H1 (cell line): ENCODE measurements at regions not wholly inside any gene's neighbourhood (a gene's known extent, or its start where the extent isn't known, plus 50 kb on each side); places are given as distances from the start of the nearest gene placed in this dataset.
A peak's percentile ranks its signal among the peaks of the same experiment; 100 is the strongest.

Experiments used
- CTCF ChIA-PET: fragments of 300-600 bp; sonication (Branson Sonifier 250); formaldehyde crosslinking; loops from one replicate; lab custom pipeline; 2021; ENCODE audit not compliant: partially characterized antibody; lab: Charles Lee
- POLR2A ChIA-PET: fragments of 300-600 bp; sonication (Branson Sonifier 250); formaldehyde crosslinking; loops from one replicate; lab custom pipeline; 2021; ENCODE audit warnings: inconsistent platforms; ENCODE audit not compliant: partially characterized antibody; lab: Charles Lee
- DNase-seq, 2 experiments: peaks; one replicate each; pipeline versions ENCODE4 v3.0.0 to v3.0.0-alpha.2; 2010 to 2022; ENCODE audit warnings: low spot score in 2 of 2, low read depth in 1 of 2, mixed read lengths in 1 of 2
- FAIRE-seq: peaks from 2 replicates; lab custom pipeline; 2011; peaks lifted over from hg19 to GRCh38; lab: Jason Lieb, UNC
- H2AFZ ChIP-seq: 2 replicates; pipeline ENCODE4 v1.8.1; 2012; ENCODE audit warnings: low read length, inconsistent platforms
- H2AK5ac ChIP-seq: 2 replicates; pipeline ENCODE4 v1.6.1; 2013; ENCODE audit warnings: low read depth, low read length
- H2BK120ac ChIP-seq: replicated peaks from 2 replicates; pipeline ENCODE3; 2013; ENCODE audit warnings: low read depth, low read length, inconsistent platforms
- H2BK12ac ChIP-seq: 2 replicates; pipeline ENCODE4 v1.6.1; 2013; ENCODE audit warnings: low read depth, low read length
- H2BK15ac ChIP-seq: 2 replicates; pipeline ENCODE4 v1.6.1; 2013; ENCODE audit warnings: low read length
- H2BK20ac ChIP-seq: 2 replicates; pipeline ENCODE4 v1.6.1; 2013; ENCODE audit warnings: low read length
- H2BK5ac ChIP-seq: 2 replicates; pipeline ENCODE4 v1.6.1; 2013; ENCODE audit warnings: low read depth, low read length
- H3K14ac ChIP-seq: 2 replicates; pipeline ENCODE4 v1.6.1; 2013; ENCODE audit warnings: inconsistent platforms; ENCODE audit not compliant: insufficient read length
- H3K18ac ChIP-seq: 2 replicates; pipeline ENCODE4 v1.6.1; 2013; ENCODE audit warnings: low read length; ENCODE audit errors: extremely low read depth
- H3K23ac ChIP-seq: 2 replicates; pipeline ENCODE4 v1.6.1; 2013; ENCODE audit warnings: inconsistent platforms; ENCODE audit not compliant: insufficient read length
- H3K23me2 ChIP-seq: 2 replicates; pipeline ENCODE4 v1.6.1; 2013; ENCODE audit warnings: low read depth, low read length
- H3K27ac ChIP-seq: 2 replicates; pipeline ENCODE4 v1.6.1; 2011; ENCODE audit warnings: low read depth, low read length, inconsistent platforms
- H3K27me3 ChIP-seq, 4 experiments: replicated peaks in 1 of 4; 1 replicate in 1 of 4; 2 replicates in 3 of 4; pipeline versions ENCODE4 v1.6.1 to v1.8.1; 2011 to 2013; ENCODE audit warnings: low read length in 3 of 4, mild to moderate bottlenecking in 3 of 4, inconsistent platforms in 2 of 4, mixed read lengths in 2 of 4, moderate library complexity in 1 of 4; ENCODE audit not compliant: control insufficient read depth in 3 of 4, insufficient read depth in 3 of 4; ENCODE audit errors: extremely low read depth in 1 of 4
- H3K36me3 ChIP-seq, 4 experiments: 2 replicates each; pipeline versions ENCODE4 v1.6.1 to v1.8.1; 2011 to 2013; ENCODE audit warnings: mild to moderate bottlenecking in 4 of 4, low read length in 3 of 4, moderate library complexity in 2 of 4, control low read depth in 1 of 4, inconsistent platforms in 1 of 4; ENCODE audit not compliant: insufficient read depth in 4 of 4, control insufficient read depth in 2 of 4
- H3K4ac ChIP-seq: replicated peaks from 2 replicates; pipeline ENCODE3; 2013; ENCODE audit warnings: low read length, low read depth, mixed read lengths, inconsistent platforms; ENCODE audit not compliant: insufficient read length
- H3K4me1 ChIP-seq, 4 experiments: replicated peaks in 1 of 4; 1 replicate in 1 of 4; 2 replicates in 3 of 4; pipeline versions ENCODE4 v1.6.1 to v1.8.1; 2011 to 2013; ENCODE audit warnings: low read length in 3 of 4, inconsistent platforms in 2 of 4, mixed read lengths in 1 of 4; ENCODE audit not compliant: insufficient read depth in 4 of 4, control insufficient read depth in 3 of 4
- H3K4me2 ChIP-seq, 2 experiments: 2 replicates each; pipeline versions ENCODE4 v1.6.1 to v1.8.1; 2011 to 2013; ENCODE audit warnings: low read depth in 2 of 2, low read length in 2 of 2, control low read depth in 1 of 2, inconsistent platforms in 1 of 2, mild to moderate bottlenecking in 1 of 2; ENCODE audit not compliant: insufficient read depth in 1 of 2
- H3K4me3 ChIP-seq, 4 experiments: fragments of 200-600, 300-600 bp in 1 of 4; sonication (generic), shearing (Covaris generic), sonication (Bioruptor Twin) in 1 of 4; 2 replicates each; pipeline versions ENCODE4 v1.5.1 to v1.8.1; 2011 to 2016; ENCODE audit warnings: low read length in 4 of 4, low read depth in 3 of 4, control low read depth in 2 of 4, inconsistent platforms in 2 of 4, mild to moderate bottlenecking in 2 of 4, mixed read lengths in 1 of 4, moderate library complexity in 1 of 4; ENCODE audit not compliant: insufficient read depth in 2 of 4; ENCODE audit errors: extremely low read depth in 1 of 4
- H3K56ac ChIP-seq: replicated peaks from 2 replicates; pipeline ENCODE3; 2013; ENCODE audit warnings: low read depth, mild to moderate bottlenecking, mixed read lengths, low read length, inconsistent platforms; ENCODE audit not compliant: insufficient read length
- H3K79me1 ChIP-seq: 2 replicates; pipeline ENCODE4 v1.6.1; 2013; ENCODE audit warnings: low read depth, low read length, control low read depth
- H3K79me2 ChIP-seq, 2 experiments: 2 replicates each; pipeline versions ENCODE4 v1.6.1 to v1.8.1; 2012 to 2013; ENCODE audit warnings: low read length in 2 of 2, mild to moderate bottlenecking in 2 of 2, inconsistent platforms in 1 of 2; ENCODE audit not compliant: insufficient read depth in 2 of 2, control insufficient read depth in 1 of 2
- H3K9ac ChIP-seq, 4 experiments: replicated peaks in 1 of 4; 1 replicate in 1 of 4; 2 replicates in 3 of 4; pipeline versions ENCODE4 v1.6.1 to v1.8.1; 2011 to 2013; ENCODE audit warnings: low read depth in 3 of 4, low read length in 3 of 4, control low read depth in 2 of 4, mild to moderate bottlenecking in 2 of 4, moderate library complexity in 2 of 4, inconsistent platforms in 1 of 4; ENCODE audit errors: extremely low read depth in 1 of 4
- H3K9me3 ChIP-seq, 2 experiments: 2 replicates each; pipeline versions ENCODE4 v1.6.1 to v1.8.1; 2012 to 2013; ENCODE audit warnings: mild to moderate bottlenecking in 2 of 2, moderate library complexity in 2 of 2, control low read depth in 1 of 2, inconsistent platforms in 1 of 2, low read depth in 1 of 2, low read length in 1 of 2, mixed read lengths in 1 of 2; ENCODE audit not compliant: insufficient read depth in 2 of 2
- H4K20me1 ChIP-seq, 2 experiments: replicated peaks in 1 of 2; 2 replicates each; pipeline versions ENCODE3 to v1.8.1; 2011 to 2013; ENCODE audit warnings: inconsistent platforms in 2 of 2, low read length in 2 of 2, mild to moderate bottlenecking in 1 of 2; ENCODE audit not compliant: insufficient read depth in 2 of 2, control insufficient read depth in 1 of 2
- H4K5ac ChIP-seq: 2 replicates; pipeline ENCODE4 v1.6.1; 2013; ENCODE audit warnings: low read length, low read depth, mixed read lengths, inconsistent platforms; ENCODE audit not compliant: insufficient read length
- H4K8ac ChIP-seq: 2 replicates; pipeline ENCODE4 v1.8.0; 2013; ENCODE audit warnings: mild to moderate bottlenecking, moderate library complexity, low read length, inconsistent platforms; ENCODE audit not compliant: insufficient read depth; ENCODE audit errors: extremely low read depth
- H4K91ac ChIP-seq: replicated peaks from 2 replicates; pipeline ENCODE3; 2013; ENCODE audit warnings: low read length, mixed read lengths, inconsistent platforms; ENCODE audit not compliant: insufficient read length
- ASH2L ChIP-seq: fragments of 200-600, 300-600 bp; sonication (generic); IDR thresholded peaks from one replicate; pipeline ENCODE4 v1.7.1; 2017; ENCODE audit warnings: low read length
- BACH1 ChIP-seq: IDR thresholded peaks from 2 replicates; pipeline ENCODE4 v1.6.1; 2012; ENCODE audit warnings: low read length, improper control_type of control experiment
- BRCA1 ChIP-seq: IDR thresholded peaks from 2 replicates; pipeline ENCODE4 v1.6.1; 2012; ENCODE audit warnings: low read depth, low read length, improper control_type of control experiment
- CHD1 ChIP-seq: IDR thresholded peaks from 2 replicates; pipeline ENCODE4 v1.6.1; 2012; ENCODE audit warnings: low read depth, low read length, improper control_type of control experiment
- JUND ChIP-seq: IDR thresholded peaks from 2 replicates; pipeline ENCODE4 v1.6.1; 2011; ENCODE audit warnings: mild to moderate bottlenecking, improper control_type of control experiment, low read length
- KDM1A ChIP-seq: fragments of 200-600, 300-600 bp; sonication (generic); IDR thresholded peaks from 2 replicates; pipeline ENCODE4 v1.7.1; 2016; ENCODE audit warnings: mild to moderate bottlenecking, low read length, borderline replicate concordance
- KDM4A ChIP-seq: IDR thresholded peaks from one replicate; pipeline ENCODE4 v1.7.1; 2012; ENCODE audit warnings: low read depth, mild to moderate bottlenecking, moderate library complexity, low read length, inconsistent platforms; ENCODE audit not compliant: severe bottlenecking
- NANOG ChIP-seq: IDR thresholded peaks from 2 replicates; pipeline ENCODE4 v1.6.1; 2011; ENCODE audit warnings: low read length, low read depth, mild to moderate bottlenecking, inconsistent platforms; ENCODE audit not compliant: insufficient read depth, poor library complexity, severe bottlenecking
- PHF8 ChIP-seq: fragments of 200-600 bp; sonication (generic); conservative IDR thresholded peaks from 2 replicates; pipeline ENCODE4 v1.7.1; 2012; ENCODE audit warnings: low read depth, mild to moderate bottlenecking, inconsistent platforms, low read length, moderate library complexity
- RFX5 ChIP-seq: IDR thresholded peaks from 2 replicates; pipeline ENCODE4 v1.6.1; 2011; ENCODE audit warnings: low read depth, low read length, improper control_type of control experiment, borderline replicate concordance
- SIN3A ChIP-seq, 2 experiments: IDR thresholded peaks in 1 of 2; conservative IDR thresholded peaks in 1 of 2; 2 replicates each; pipeline ENCODE4 v1.6.1; 2011 to 2012; ENCODE audit warnings: low read length in 2 of 2, improper control_type of control experiment in 1 of 2, low read depth in 1 of 2, mild to moderate bottlenecking in 1 of 2
- SIX5 ChIP-seq: IDR thresholded peaks from 2 replicates; pipeline ENCODE4 v1.6.1; 2011; ENCODE audit warnings: mild to moderate bottlenecking, low read depth, low read length
- SP1 ChIP-seq: IDR thresholded peaks from 2 replicates; pipeline ENCODE4 v1.6.1; 2011; ENCODE audit warnings: low read depth, low read length
- YY1 ChIP-seq: IDR thresholded peaks from 2 replicates; pipeline ENCODE4 v1.6.1; 2011; ENCODE audit warnings: low read depth, mild to moderate bottlenecking, low read length
- WGBS, 2 experiments: shearing (Covaris generic) in 1 of 2; methylation state at CpG; one replicate each; pipeline versions ENCODE4 v1.1.6 to v1.1.7; 2013 to 2015; ENCODE audit warnings: low lambda C conversion rate in 2 of 2, mixed read lengths in 2 of 2, inconsistent platforms in 1 of 2, low coverage in 1 of 2, missing lambda C conversion rate in 1 of 2; ENCODE audit not compliant: insufficient replicate concordance in 2 of 2, insufficient coverage in 1 of 2, insufficient read length in 1 of 2; ENCODE audit errors: extremely low coverage in 1 of 2, missing lambda C conversion rate in 1 of 2; 5-methylcytosine and 5-hydroxymethylcytosine counted together

DNA sequence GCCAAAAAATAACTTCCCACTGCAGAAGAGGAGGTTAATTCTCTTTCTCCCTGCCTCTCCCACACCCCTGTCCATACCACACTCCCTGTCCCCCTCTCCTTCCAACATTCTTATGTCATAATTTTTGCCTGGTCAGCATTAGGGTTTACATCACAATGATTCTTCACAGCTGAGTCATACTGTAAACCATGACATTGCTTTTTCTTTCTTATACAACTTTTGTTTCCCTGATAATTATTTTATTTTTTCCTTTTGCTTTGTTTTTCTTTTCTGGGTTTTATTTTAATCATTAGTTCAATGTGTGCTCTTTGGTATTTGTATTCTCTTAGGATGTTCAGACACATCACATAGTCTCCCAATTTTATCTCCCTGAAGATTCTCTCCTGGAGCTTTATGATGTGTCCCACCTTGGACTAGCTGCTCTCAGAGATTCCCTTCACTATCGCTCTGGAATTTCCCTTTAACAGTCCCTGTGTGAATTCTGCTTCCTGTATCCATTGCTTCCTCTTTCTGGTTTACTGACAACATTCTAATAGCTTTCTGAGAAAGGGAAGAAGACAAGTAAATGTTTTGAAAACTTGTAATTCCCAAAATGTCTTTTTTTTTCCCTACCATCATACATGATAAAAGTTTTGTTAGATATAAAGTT lies 70.7 kb downstream of the SOX2 start:
- POLR2A ChIA-PET: no interaction called here
- Histone ChIP-seq H3K27me3 (no peaks in the 10 kb centered on the region), H4K8ac (no peak overlapping the region), H2BK120ac (no peak overlapping the region), H2AK5ac (peak overlapping the region; percentile 41; the same call in 1 of the 2 replicates), H3K36me3 (no peaks in the 10 kb centered on the region), H2BK15ac (no peak overlapping the region), H3K79me1 (no peaks in the 10 kb centered on the region), H3K9me3 (no peaks in the 10 kb centered on the region; a peak in 1 of 4 replicates), H4K5ac (no peak overlapping the region), H3K4me2 (no peak overlapping the region), H3K23me2 (no peaks in the 10 kb centered on the region), H3K56ac (no peak overlapping the region), H2BK20ac (no peak overlapping the region), H3K4me3 (no peak overlapping the region), H2BK12ac (no peak overlapping the region), H4K91ac (no peak overlapping the region), H3K9ac (no peak overlapping the region), H3K27ac (no peak overlapping the region), H4K20me1 (no peaks in the 10 kb centered on the region), H3K18ac (peak overlapping the region; percentile 2; the same call in 1 of the 2 replicates), H3K14ac (no peak overlapping the region), H2AFZ (no peak overlapping the region), H3K79me2 (no peaks in the 10 kb centered on the region), H3K4me1 (peaks cover 0 to 4% (median 0%) of the 10 kb centered on the region in 4 experiments; a peak in 2 of 7 replicates), H3K23ac (no peak overlapping the region), H2BK5ac (no peak overlapping the region; the same call in 1 of the 2 replicates), H3K4ac (no peak overlapping the region)
- DNase-seq (no peak), FAIRE-seq (no peak)
- CTCF ChIA-PET: interaction anchor here (2.0 kb wide), 1 partner anchor 11 kb away, joined by 6 read pairs; no protein-coding TSS in a partner anchor
- 31% methylated on average over 1 of the region's 1 CpG; no CpG with 5 or more reads in 1 of the 2 experiments for WGBS, 2 experiments
- TF ChIP-seq ASH2L (no peak), BACH1 (peak; percentile 99), SIX5 (no peak), BRCA1 (no peak), PHF8 (no peak), CHD1 (no peak), KDM1A (no peak), RFX5 (no peak), SP1 (no peak), YY1 (no peak), KDM4A (no peak), NANOG (no peak), JUND (0 out of 2 replicates have a peak, but pooled peaks have one; percentile 60), SIN3A (conservative IDR thresholded peaks at IDR 0.05 in 1 of 2, IDR thresholded peaks at IDR 0.05 in 1 of 2; ENCODE audit: low read depth in 1 of 2, low read length in 2 of 2) (no peak)
